HG03342 (cell line): ENCODE measurements at regions not wholly inside any gene's neighbourhood (a gene's known extent, or its start where the extent isn't known, plus 50 kb on each side); places are given as distances from the start of the nearest gene placed in this dataset.
"Not testable (repeated sequence)": the region's sequence is repeated elsewhere in the genome, so short reads cannot be mapped to it uniquely, and the experiment has no call there.

ENCODE experiments used
- ATAC-seq: cut with Tn5 transposase; IDR thresholded peaks from one replicate; pipeline ENCODE4 v1.9.1; 2021; ENCODE audit warnings: mild to moderate bottlenecking, moderate library complexity; ENCODE audit not compliant: unreplicated experiment

DNA sequence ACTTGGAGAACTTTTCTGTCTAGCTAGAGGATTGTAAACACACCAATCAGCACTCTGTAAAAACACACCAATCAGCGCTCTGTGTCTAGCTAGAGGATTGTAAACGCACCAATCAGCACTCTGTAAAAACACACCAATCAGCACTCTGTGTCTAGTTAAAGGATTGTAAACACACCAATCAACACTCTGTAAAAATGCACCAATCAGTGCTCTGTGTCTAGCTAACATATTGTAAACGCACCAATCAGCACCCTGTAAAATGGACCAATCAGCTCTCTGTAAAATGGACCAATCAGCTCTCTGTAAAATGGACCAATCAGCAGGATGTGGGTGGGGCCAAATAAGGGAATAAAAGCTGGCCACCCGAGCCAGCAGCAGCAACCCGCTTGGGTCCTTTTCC lies 91.1 kb upstream of the KRAS start:
- ATAC-seq = not testable (repeated sequence)

DNA sequence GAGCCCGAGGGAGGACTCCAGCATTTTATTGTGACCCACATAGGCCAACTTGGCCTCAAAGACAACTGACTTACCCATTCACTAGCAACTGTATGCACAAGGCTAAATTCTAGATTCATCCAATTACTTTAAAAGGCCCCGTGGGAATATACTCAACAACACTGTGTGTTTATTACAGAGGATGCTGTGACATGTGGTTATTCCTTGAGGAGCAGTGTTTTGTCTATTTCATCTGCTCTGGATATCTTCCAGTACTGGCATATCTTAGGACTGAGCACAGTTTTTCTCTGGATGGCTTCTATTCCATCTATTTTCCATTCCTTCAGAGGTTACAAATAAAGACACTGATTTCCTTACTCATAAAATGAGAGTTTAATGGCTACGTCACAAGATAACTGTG lies 87.2 kb upstream of the KRAS start:
- no peak for ATAC-seq

DNA sequence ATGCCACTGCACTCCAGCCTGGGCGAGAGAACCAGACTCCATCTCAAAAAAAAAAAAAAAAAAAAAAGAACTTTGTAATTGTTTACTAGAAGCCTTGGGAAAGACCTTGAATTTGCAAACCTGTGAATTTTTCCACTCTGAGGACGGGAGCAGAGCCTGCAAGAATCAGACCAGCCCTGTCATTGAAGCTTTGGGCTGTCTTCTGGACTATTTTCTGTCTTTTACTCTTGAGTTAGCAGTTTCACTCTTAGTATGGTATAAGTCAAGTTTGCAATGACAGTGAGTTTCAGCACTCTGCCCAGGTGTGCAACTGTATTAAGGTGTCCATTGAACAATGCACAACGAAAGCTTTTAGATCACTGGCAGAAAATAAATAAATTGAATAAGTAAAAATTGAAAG lies 81.4 kb upstream of the KRAS start:
- peak; percentile 79 for ATAC-seq

DNA sequence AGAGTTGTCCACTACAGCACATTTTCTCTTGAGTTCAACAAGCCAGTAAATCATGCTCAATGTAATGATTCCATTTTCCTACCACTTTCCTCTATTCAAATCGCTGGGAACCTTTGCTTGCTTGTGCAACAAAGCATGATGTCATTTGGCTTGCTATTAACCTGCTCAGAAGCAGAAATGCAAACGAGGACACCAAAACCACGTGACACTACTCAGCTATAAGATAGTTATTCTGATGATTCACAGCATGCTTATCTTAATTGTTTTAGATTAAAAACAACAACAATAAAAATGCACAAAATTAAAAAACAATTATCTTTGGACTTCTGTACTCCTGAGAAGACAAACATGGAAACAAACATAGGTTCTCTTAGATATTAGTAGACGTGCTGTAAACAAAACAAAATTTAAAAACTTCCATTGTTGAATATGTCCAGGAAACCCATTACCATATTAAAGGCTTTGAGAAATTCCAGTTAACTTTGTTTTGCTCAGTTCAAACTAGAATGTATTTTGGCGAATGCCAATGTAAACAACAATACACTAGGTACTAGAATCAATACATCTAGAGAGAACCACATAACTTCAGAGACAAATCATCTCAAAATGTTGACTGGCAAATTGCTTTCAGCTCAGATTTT lies 77.5 kb upstream of the KRAS start:
- ATAC-seq = peak; percentile 36

DNA sequence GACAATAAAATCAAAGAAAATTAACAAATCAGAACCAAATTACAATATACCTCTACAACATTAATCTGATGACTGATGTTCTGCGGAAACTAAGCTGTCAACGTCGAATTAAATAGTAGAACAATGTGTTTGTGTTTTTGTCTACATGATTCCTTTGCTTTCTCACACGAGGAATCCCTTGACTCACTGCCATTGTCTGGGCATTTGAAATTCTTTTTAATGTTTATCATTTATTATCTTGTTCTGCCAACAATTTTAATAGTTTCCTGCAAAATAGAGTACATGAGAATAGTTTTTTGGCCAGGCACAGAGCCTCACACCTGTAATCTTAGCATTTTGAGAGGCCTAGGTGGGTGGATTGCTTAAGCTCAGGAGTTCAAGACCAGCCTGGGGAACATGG lies 76.6 kb upstream of the KRAS start:
- no peak for ATAC-seq

DNA sequence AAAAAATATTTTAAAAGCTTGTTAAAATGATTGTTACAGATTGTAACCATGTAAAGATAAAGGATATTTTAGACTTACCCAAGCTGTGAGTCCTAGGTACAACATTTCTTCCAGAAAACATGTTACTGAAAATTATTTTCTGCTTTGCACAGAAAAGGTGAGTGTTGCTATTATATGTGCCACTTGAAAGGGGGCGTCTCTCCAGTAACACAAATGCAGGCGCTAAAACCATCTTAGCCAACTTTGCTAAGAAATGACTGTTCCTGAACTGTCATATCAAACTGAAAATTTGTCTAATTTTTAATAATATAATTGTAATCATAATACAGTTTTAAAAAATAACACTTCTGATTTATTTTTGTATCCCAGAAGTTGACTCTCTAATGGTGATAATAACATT lies 75.6 kb upstream of the KRAS start:
- no peak for ATAC-seq

DNA sequence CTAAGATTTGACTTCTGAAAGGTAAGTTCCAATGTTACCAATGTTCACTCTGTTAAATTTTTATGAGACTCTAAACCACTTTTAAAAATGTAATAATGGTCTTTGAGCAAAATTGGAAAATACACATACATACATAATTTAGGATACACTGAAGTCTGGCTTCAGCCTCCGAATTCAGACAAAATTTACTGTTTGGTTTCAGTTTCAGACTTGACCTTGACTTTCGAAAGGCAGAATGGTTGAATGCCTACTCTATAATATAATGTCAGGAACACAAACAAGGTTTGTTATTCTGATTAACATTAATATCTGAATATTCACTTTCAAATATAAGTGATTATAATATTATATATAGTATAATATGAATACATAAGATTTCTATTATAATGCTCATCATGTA lies 74.1 kb upstream of the KRAS start:
- no peak for ATAC-seq

DNA sequence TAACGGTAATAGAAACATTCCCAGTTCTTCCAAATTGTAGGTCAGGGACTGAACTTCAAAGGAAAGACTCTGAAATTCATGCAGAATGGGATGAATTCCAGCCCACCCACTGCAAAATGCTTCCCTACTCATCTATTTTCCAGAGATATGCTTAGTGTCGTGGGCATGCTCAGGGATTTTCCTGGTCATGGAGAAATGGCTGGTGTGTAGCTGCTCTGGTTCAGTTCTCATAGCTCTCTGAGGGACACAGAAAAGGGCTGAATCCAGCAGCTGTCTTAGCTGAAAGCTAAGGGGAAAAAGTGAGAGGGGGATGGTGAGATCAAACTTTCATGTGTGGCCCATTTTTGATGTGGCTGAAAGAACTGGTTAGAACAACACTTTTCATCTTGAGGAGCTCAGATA lies 72.9 kb upstream of the KRAS start:
- ATAC-seq = no peak

DNA sequence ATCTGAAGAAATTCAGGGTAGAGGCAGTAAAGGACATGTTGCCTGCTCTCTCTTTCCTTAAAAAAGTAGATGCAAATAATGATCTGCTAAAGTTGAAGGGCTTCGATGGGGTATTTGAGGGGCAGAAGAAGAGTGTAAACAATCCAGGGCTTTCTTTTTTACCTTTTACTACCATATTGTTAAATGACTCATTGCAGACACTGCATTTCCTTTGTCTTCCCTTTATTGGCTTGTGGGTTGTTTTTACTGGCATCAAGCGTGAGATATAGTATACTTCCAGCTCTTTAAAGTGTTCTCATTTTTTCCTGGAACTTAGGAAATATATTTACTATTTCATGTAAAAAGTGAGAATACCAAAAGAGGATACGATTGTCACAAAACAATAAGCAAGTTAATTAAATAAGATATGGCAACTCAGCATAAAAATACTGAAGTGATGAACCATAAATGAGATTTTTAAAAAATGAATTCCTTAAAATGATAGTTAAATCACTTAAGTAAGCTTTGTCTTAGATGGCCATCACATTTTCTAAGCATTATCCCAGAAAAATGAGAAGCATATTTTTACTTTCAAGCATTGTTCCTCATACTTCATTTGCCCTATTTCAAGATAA lies 72.3 kb upstream of the KRAS start:
- no peak for ATAC-seq

DNA sequence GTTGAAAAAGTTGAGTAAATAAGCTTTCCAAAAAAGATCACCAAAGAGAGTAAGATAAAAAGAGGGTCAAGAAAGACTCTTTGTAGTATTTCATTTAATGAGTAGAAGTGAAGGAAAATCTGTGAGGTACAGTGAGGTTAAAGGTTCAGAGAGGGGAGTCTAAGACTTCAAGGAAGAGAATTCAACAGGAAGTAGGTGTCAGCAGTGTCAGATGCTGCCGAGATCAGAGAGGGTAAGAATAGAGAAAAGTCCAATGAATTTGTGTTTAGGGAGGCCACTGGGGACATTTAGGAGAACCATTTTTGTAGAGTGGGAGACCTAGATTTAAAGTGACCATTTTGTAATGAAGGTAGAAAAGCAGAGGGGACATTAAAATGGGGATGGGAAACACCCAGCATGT lies 71.6 kb upstream of the KRAS start:
- ATAC-seq = no peak

DNA sequence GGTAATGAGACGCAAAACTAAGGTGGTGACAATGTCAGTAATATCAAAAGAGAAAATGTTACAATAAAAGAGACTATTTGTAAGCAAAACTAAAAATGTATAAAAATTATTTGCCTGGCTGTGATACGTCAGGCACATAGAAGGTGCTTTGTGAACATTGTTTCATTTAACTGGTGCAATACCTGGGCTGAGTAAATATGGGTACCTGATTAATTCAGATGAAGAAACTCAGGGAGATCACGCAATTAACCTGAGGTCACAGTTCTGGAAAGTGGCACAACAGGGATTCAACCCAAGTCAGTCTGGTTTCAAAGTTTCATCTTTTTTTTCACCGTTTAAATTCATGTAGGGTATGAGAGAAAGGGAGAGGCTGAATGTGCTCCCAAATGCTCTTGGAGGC lies 71.0 kb upstream of the KRAS start:
- ATAC-seq = no peak

DNA sequence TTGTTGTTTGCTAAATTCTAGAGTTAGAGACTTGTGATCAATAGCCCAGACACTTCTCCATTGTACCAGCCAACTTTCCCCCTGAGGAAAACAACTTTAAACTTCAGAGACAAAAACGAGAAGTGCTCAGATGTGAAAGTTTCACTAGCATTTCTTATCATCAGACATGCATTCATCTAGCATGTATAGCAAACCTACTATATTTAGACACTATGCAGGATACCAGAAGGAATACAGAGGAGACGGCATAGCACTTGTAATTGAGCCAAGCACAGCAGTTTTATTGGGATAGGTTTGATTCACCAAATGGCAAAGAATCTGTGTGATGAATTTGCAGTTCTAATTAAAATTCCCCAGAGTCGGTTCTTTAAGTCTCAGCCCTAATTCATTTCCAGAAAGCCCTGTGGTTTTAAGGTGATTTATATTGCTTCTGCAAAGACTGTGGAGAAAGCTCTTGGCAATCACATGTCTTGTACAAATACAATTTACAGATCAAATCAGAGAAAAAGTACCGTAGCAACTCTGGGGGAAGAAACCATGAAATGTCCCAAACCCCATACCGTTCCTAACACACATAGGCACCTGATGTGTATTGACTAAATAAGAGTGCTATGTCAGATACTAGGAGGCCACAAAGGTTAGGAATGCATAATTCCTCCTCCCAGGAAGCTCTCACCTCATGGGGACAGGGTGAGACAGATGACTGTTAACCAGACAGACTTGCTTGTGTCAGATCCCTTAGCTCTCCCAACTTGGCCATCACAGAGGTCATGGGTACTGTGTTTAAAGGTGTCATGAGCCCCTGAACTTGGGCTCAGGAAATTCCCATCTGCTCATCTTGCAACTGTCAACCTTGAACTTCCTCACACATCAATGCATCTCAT lies 69.6 kb upstream of the KRAS start:
- ATAC-seq = peak; percentile 52

DNA sequence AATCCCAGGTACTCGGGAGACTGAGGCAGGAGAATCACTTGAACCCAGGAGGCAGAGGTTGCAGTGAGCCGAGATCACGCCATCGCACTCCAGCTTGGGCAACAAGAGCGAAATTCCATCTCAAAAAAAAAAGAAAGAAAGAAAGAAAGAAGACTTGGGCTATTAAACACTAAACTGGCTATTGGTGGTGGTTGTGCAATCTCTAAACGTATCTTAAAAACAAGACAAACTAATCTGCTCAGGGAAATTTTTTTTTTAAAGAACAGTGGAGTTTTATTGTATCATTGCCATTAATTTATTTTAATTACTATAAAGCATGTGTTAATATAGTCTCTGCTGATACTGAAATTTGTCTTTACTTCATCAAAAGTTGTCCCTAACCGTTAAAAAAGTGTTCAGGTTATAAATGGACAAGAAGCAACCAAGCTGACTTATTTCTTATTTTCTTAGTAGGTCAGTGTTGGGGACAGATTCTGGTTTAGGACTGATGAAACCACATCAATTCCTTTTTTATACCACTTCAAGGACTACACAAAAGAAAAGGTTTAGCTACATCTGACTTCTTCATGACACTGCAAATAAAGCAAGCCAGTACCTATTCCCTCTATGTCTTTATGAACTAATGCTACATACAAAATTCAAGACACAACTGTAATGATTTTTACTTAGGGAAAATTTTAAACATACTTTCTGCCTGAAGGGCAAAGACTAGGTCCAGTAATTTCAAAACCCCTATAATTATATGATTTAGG lies 68.7 kb upstream of the KRAS start:
- ATAC-seq = no peak

DNA sequence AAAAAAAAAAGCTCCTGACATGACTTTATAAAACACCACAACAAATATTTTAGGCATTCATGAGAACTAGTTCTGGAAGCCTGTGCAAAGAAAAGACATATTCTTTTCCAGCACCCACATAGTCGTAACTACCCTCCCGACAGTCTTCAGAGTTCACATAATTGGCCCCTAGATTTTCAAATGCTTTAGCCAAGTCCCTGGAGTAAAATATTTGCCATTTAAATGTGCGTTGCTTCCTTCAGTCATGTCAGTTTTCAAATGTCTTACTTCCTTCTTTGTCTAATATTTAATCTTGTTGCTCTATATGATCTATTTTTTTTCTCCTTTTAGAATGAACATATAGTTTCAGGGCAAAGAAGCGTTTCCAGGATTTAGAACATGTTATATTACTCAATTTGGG lies 66.8 kb upstream of the KRAS start:
- no peak for ATAC-seq

DNA sequence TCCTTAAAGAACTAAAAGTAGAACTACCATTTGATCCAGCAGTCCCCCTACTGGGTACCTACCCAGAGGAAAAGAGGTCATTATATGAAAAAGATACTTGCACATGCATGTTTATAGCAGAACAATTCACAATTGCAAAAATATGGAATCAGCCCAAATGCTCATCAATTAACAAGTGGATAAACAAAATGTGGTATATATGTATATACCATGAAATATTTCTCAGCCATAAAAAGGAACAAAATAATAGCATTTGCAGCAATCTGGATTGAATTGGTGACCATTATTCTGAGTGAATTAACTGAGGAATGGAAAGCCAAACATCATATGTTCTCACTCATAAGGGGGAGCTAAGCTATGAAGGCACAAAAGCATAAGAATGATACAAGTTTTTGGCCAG lies 64.7 kb upstream of the KRAS start:
- ATAC-seq = no peak

DNA sequence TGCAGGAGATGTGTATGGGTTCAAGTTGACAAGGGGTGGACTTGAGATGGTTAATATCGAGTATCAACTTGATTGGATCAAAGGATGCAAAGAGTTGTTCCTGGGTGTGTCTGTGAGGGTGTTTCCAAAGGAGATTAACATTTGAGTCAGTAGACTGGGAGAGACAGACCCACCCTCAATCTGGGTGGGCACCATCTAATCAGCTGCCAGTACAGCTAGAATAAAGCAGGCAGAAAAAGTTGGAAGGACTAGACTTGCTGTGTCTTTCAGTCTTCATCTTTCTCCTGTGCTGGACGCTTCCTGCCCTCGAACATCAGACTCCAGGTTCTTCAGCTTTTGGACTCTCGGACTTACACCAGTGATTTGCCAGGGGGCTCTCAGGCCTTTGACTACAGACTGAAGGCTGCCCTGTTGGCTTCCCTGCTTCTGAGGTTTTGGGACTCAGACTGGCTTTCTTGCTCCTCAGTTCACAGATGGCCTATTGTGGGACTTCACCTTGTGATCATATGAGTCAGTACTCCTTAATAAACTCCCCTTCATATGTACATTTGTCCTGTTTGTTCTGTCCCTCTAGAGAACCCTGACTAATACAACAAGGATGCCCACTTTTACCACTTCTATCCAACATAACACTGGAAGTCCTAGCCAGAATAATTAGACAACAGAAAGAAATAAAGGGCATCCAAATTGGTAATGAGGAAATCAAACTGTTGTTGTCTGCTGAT lies 62.7 kb upstream of the KRAS start:
- ATAC-seq = not testable (repeated sequence)

DNA sequence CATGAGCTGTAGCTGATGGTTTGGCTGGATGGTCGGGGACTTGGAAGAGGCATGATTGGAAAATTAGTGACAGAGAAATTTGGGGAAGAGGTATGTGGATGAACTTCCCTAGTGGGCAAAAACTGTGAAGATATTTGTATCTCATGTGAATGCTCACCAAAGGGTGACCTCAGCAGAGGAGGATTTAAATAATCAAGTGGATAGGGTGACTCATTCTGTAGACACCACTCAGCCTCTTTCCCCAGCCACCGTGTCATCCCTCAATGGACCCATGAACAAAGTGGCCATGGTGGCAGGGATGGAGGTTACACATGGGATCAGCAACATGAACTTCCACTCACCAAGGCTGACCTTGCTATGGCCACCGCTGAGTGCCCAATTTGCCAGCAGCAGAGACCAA lies 60.8 kb upstream of the KRAS start:
- no peak for ATAC-seq

DNA sequence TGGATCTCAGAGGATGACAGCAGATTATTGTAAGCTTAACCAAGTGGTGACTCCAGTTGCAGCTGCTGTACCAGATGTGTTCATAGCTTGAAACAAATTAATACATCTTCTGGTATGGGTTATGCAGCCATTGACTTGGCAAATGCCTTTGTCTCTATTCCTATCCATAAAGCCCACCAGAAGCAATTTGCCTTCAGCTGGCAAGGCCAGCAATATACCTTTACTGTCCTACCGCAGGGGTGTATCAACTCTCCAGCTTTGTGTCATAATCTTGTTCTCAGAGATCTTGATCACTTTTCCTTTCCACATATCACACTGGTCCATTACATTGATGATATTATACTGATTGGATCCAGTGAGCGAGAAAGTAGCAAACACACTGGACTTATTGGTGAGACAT lies 59.3 kb upstream of the KRAS start:
- ATAC-seq = not testable (repeated sequence)

DNA sequence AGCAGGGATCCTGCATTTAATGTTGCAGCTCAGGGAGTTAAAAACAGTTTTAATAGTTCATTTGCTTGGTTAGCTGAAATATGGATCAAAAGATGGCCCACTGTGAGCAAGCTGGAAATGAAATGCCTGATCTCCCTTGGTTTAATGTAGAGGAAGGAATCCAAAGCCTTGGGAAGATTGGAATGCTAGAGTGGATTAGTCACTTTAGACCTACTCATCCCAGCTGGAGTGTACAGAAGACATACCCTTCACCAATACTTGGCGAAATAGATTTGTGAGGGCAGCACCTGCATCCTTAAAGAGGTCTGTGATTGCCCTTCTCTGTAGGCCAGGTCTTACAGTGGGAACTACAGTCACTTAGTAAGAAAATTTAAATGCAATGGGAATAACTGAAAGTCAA lies 58.0 kb upstream of the KRAS start:
- no peak for ATAC-seq

DNA sequence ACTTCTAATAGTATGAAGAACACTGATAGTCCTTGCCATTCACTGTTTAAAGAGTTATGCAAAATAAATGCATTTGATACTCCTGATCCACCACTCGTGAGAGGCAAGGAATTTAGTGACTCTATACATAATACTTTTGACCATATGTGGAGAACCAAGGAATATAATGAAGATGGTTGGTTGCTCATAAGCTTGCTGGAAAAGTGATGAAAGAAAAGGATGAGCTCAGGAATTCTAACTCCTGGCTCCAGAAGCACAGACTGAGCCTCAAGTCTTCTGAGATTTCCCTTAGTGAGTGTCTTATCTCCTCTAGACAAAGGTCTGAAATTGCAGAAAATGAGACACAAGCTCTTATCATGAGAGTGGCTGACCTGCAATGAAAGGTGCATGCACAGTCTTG lies 57.1 kb upstream of the KRAS start:
- ATAC-seq = no peak

DNA sequence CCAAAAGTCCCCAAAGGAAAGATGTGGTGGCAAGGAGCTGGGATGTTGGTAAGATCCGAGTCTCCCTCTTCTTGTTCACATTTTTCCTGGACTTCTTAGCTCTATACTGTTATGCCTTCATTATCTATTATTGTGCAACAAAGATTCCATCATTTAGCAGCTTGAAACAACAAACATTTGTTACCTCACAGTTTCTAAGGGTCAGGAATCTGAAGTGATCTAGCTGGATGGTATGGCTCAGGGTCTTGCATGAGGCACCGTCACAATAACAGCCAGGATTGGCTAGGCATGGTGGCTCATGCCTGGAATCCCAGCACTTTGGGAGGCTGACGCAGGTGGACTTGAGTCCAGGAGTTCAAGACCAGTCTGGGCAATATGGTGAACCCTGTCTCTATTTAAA lies 51.1 kb upstream of the KRAS start:
- no peak for ATAC-seq
